Thyroid gland (tissue), 4 donors: ENCODE measurements at regions not wholly inside any gene's neighbourhood (a gene's known extent, or its start where the extent isn't known, plus 50 kb on each side); places are given as distances from the start of the nearest gene placed in this dataset.

ENCODE experiments used
- POLR2A ChIP-seq, 2 donors: fragments of 450-650 bp; IDR thresholded peaks; one replicate each; pipeline ENCODE4 v1.6.1; 2017; ENCODE audit warnings: antibody characterized with exemption in 2 of 2, mild to moderate bottlenecking in 2 of 2, moderate library complexity in 1 of 2
- TF ChIP-seq, protein P1 (sequence below), 6 experiments: fragments of 200-600 bp in 3 of 6; fragments of 450-650 bp in 3 of 6; sonication (generic) in 3 of 6; IDR thresholded peaks; one replicate each; pipeline ENCODE4 v1.5.1; 2016 to 2019; ENCODE audit warnings: antibody characterized with exemption in 6 of 6, mild to moderate bottlenecking in 2 of 6, inconsistent platforms in 1 of 6, moderate library complexity in 1 of 6

DNA sequence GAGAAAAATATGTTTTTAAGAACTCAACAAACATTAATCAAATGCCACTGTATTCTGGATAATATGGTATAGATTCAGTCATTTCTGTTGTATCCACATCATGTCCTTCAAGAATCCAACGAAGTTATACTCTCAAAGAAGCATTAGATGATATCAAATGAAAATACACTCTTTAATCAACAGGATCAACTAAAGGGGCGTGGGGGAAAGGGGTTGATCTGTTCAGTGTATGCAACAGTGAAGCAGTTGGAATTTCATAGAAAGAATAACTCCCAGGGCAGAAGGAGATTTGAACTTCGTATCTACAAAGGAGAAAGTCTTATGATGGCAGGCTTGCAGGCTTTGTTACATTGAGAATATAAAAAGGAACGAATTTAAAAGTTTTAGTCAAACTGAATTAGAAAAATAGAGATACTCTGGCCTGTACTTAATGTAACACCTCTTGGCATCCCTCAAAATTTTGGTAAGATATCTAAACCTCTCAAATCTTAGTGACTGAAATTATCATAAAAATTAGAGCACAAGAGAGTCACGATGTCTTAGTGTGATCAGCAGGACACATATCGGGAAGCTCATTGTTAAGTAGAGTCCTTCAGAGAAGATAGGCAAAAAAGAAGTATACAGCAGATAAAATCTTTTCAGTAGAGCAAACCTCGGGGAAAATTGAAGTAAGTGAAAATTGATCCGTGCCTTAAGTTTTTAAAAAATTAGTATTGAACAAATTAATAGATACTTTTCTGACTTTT is 431.4 kb downstream of the KCNJ18 start:
- no peak for TF ChIP-seq POLR2A (IDR thresholded peaks at IDR 0.05)
- TF ChIP-seq, protein P1, sequence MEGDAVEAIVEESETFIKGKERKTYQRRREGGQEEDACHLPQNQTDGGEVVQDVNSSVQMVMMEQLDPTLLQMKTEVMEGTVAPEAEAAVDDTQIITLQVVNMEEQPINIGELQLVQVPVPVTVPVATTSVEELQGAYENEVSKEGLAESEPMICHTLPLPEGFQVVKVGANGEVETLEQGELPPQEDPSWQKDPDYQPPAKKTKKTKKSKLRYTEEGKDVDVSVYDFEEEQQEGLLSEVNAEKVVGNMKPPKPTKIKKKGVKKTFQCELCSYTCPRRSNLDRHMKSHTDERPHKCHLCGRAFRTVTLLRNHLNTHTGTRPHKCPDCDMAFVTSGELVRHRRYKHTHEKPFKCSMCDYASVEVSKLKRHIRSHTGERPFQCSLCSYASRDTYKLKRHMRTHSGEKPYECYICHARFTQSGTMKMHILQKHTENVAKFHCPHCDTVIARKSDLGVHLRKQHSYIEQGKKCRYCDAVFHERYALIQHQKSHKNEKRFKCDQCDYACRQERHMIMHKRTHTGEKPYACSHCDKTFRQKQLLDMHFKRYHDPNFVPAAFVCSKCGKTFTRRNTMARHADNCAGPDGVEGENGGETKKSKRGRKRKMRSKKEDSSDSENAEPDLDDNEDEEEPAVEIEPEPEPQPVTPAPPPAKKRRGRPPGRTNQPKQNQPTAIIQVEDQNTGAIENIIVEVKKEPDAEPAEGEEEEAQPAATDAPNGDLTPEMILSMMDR (IDR thresholded peaks at IDR 0.05): no peak
